ENCODE measurements at regions not wholly inside any gene's neighbourhood (a gene's known extent, or its start where the extent isn't known, plus 50 kb on each side); places are given as distances from the start of the nearest gene placed in this dataset.
"Not testable (repeated sequence)": the region's sequence is repeated elsewhere in the genome, so short reads cannot be mapped to it uniquely, and the experiment has no call there.

DNA sequence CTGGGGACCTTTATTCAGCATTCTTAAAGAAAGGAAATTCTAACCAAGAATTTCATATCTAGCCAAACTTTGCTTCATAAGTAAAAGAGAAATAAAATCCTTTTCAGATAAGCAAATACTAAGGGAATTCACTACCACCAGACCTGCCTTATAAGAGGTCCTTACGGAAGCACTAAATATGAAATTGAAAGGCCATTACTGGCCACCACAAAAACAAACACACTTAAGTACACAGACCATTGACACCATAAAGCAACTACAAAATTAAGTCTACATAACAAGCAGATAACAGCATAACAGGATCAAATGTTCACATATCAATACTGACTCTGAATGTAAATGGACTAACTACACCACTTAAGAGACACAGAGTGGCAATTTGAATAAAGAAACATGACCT is 361.4 kb upstream of the POU5F2 start:
- intact Hi-C loops (cut with DNase I): no loop called here
- DNase-seq (no peak), ATAC-seq (ENCODE audit: poor library complexity) (no peak)

DNA sequence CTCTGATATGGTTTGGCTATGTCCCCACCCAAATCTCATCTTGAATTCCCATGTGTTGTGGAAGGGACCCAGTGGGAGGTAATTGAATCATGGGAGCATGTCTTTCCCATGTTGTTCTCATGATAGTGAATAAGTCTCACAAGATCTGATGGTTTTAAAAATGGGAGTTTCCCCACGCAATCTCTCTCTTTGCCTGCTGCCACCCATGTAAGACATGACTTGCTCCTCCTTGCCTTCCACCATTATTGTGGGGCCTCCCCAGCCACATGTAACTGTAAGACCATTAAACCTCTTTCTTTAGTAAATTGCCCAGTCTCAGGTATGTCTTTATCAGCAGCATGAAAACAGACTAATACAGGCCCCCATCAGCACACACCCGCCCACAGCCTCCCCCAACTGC is 356.0 kb upstream of the POU5F2 start:
- ATAC-seq (ENCODE audit: poor library complexity); DNase-seq; intact Hi-C loops (cut with DNase I): not testable (repeated sequence)

DNA sequence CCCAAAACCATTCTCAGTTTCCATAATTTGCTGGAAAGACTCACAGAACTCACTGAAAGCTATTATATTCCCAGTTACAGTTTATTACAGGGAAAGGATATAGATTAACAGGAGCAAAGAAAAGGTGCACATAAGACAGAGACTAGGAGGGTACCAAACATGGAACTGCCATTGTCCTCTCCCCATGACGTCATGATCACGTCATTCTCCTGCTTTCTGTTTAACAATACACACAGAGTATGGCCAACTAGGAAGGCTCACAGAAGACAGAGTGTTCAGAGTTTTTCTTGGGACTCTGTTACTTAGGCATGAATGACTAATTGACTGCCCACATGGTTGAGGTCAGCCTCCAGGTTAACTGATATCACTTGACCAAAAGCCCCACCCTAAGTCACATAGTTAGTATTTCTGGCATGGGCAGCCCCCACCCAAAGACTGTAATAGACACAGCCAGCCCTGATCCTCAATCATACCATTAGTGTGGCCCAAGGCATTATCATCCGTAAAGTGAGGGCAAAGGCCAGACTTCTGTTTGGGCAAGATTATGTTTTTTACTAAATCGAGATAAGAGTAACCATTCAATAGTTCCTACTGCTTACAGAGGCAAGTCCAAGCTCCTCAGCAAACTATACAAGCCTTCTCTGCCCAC is 353.5 kb upstream of the POU5F2 start:
- DNase-seq: no peak
- no peak for ATAC-seq (ENCODE audit: poor library complexity)
- intact Hi-C loops (cut with DNase I): no loop called here

DNA sequence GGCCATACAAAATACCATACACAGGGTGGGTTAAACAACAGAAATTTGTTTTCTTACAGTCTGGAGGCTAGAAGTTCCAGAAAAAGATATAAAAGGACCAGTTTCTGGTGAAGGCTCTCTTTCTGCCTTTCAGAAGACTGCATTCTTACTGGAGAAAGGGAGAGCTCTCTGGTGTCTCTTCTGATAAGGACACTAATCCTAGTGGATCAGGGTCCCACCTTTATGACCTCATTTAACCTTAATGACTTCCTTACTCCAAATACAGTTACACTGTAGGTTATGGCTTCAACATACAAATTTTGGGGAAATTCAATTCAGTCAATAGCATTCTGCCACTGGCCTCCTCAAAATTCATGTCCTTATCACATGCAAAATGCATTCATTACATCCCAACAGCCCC is 351.9 kb upstream of the POU5F2 start:
- no peak for ATAC-seq (ENCODE audit: poor library complexity)
- no peak for DNase-seq
- intact Hi-C loops (cut with DNase I): no loop called here

DNA sequence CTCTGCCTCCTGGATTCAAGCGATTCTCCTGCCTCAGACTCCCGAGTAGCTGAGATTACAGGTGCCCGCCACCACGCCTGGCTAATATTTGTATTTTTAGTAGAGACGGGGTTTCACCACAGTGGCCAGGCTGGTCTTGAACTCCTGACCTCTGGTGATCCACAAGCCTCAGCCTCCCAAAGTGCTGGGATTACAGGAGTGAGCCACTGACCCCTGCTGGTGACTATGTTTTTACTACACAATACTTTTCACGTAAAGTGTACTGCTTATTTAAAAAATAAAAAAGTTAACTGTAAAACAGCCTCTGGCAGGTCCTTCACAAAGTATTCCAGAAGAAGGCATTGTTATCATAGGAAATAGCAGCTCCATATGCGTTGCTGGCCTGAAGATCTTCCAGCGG is 345.2 kb upstream of the POU5F2 start:
- intact Hi-C loops (cut with DNase I); ATAC-seq (ENCODE audit: poor library complexity); DNase-seq: not testable (repeated sequence)

DNA sequence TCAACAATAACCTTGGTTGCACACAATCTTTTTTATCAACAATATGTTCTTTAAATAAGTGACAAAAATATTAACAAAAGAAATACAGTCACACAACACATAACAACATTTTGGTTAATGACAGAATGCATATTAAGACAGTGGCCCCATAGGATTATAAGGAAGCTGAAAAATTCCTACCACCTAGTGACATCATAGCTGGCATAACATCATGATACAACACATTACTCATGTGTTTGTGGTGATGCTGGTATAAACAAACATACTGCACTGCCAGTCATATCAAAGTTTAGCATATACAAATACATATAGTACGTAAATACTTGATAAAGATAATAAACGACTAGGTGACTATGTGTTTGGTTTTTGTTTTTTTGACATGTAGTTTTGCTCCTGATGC is 344.8 kb upstream of the POU5F2 start:
- no peak for ATAC-seq (ENCODE audit: poor library complexity)
- intact Hi-C loops (cut with DNase I): no loop called here
- DNase-seq: no peak

DNA sequence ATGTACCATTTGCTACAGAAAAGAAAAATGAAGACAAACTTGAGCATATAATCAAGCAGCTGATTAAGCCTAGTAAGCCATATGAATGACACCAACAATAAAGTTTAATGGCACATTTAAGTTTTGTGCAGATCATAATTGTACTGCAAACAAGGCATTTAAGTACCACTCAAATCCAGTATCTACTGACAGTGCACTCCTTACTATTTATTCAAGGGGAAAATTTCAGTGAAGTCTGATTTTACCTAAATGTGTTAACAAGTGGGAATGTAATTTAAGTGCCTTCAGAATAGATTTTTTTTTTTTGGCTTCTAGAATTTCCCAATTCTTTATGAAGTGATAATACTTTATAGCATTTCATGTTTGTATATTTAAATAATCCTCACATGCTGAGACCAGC is 341.0 kb upstream of the POU5F2 start:
- ATAC-seq (ENCODE audit: poor library complexity) (no peak), DNase-seq (no peak)
- intact Hi-C loops (cut with DNase I): no loop called here

DNA sequence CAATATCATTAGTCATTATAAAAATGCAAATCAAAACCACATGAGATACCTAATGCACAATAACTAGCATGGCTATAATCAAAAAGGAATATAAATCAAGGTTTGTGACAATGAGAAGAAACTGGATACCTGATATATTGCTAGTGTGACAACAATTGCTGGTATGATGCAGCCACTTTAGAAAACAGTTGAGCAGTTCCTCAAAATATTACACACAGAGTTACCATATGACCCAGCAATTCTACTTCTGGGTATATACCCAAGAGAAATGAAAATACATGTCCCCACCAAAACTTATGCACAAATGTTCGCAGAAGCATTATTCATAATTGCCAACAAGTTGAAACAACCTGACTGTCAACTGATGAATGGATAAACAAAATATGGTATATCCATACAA is 339.7 kb upstream of the POU5F2 start:
- no peak for ATAC-seq (ENCODE audit: poor library complexity)
- intact Hi-C loops (cut with DNase I): no loop called here
- DNase-seq: no peak

DNA sequence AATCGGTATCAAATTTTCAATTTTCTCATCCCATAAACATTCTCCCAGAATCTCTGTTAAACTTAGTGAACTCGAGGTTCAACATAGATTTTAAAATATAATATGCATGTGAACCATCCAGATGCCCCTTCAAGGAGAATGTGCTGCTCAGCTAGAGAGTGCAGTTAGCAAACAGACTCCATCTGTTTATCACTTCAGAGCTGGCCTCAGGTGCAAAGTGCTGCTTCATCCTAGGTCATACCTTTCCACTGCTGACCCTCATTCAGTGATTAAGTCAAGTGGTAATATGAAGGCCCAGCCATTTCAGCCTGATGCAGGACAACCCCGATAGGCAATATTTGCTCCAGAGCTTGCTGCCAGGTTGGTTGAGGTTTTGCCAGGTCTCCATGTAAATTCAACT is 339.0 kb upstream of the POU5F2 start:
- intact Hi-C loops (cut with DNase I): no loop called here
- DNase-seq (no peak), ATAC-seq (ENCODE audit: poor library complexity) (no peak)

DNA sequence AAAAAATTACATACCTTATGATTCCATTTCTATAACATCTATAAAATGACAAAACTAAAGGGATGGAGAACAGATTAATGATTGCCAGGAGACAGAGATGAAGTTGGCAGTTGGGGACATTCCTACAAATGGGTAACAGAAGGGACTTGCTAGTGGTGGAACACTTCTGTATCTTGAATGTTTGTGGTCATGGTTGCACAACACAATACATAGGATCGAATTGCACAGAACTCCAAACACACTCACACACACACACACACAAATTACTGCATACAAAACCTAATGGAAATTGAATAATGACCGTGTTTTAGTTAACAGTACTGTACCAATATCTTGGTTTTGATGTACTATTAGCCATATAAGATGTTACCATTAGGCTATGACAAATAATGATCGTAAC is 330.7 kb upstream of the POU5F2 start:
- no peak for ATAC-seq (ENCODE audit: poor library complexity)
- DNase-seq: no peak
- intact Hi-C loops (cut with DNase I): no loop called here

DNA sequence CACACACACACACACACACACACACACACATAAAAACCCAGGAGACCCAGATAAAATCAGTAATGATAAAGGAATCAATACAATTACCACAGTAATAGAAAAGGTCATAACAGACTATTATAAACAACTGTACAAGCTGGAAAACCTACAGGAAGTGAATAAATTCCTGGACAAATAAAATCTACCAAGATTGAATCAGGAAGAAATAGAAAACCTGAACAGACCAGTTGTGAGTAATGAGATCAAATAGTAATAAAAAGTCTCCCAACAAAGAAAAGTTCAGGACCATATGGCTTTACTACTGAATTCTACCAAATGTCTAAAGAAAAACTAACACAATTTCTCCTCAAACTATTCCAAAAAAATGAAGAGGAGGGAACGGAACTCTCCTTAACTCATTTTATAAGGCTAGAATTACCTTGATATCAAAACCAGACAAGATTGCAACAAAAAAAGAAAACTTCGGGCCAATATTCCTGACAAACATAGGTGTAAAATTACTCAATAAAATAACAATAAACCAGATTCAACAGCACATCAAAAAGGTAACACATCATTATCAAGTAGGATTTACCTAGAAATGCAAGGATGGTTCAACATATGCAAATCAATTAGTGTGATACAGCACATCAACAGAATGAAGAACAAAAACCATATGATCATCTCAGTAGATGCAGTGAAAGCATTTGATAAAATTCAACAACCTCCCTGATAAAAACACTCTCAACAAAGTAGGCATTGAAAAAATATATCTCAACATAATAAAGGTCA is 325.2 kb upstream of the POU5F2 start:
- DNase-seq: no peak
- no peak for ATAC-seq (ENCODE audit: poor library complexity)
- intact Hi-C loops (cut with DNase I): no loop called here

DNA sequence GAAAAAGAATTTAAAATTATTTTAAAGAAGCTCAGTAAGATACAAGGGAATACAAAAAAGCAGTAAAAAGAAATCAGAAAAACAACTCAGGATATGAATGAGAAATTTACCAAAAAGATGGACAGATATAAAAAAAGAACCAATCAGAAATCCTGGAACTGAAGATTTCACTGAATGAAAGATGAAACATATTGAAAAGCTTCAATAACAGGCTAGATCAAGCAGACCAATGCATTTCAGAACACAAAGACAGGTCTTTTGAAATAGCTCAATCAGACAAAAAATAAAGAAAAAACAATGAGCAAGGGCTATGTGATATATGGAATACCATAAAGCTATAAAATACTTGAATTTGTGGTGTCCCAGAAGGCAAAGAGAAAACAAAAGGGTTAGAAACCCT is 322.6 kb upstream of the POU5F2 start:
- DNase-seq (no peak), ATAC-seq (ENCODE audit: poor library complexity) (no peak)

DNA sequence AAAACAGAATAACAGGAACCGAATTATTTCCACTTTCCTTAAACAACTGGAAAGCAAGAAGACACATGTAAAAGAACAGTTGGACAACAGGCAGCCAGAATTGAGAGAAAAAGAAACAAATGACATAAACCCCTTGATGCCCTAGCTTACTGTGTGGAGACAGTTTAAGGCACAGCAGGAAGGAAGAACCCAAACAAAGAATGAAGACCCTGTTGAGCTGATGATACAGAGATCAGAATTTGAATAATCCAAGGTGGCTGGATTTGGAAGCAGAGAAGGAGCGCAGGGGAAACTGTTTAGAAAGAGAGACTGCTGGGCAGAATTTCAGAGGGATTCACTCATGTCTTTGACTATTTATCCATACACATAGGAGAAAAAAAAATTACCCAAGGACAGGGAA is 316.3 kb upstream of the POU5F2 start:
- no peak for ATAC-seq (ENCODE audit: poor library complexity)
- DNase-seq: no peak
- intact Hi-C loops (cut with DNase I): no loop called here

More for the DNA sequence above, 322.6 kb upstream of the POU5F2 start:
- intact Hi-C loops (cut with DNase I): no loop called here

DNA sequence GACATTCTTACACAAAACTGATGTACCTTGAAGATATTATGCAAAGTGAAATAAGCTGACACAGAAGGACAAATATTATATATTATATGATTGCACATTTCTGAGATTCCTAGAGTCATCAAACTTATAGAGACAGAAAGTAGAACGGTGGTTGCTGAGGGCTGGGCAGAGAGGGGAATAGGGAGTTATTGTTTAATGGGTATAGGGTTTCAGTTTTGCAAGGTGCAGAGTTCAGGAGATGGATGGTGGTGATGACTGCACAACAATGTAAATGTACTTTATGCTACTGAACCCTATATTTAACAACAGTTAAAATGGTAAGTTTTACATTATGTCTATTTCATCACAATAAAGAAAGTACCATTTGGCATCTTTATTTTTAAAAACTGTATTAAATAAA is 315.8 kb upstream of the POU5F2 start:
- DNase-seq (no peak), ATAC-seq (ENCODE audit: poor library complexity) (no peak)
- intact Hi-C loops (cut with DNase I): no loop called here

DNA sequence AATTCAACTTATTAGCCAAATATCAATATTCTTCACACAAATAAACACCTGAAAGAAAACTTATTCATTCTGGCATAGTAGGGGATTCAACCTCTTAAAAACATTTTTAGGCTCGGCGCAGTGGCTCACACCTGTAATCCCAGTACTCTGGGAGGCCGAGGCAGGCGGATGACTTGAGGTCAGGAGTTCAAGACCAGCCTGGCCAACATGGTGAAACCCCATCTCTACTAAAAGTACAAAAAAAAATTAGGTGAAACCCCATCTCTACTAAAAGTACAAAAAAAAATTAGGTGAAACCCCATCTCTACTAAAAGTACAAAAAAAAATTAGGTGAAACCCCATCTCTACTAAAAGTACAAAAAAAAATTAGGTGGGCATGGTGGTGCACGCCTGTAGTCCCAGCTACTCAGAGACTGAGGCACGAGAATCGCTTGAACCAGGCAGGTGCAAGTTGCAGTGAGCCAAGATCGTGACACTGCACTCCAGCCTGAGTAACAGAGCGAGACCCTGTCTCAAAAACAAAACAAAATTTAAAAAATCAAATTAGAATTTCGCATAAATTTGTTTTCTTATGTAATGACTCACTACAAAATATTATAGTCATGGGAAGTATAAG is 308.0 kb upstream of the POU5F2 start:
- intact Hi-C loops (cut with DNase I); DNase-seq; ATAC-seq (ENCODE audit: poor library complexity): not testable (repeated sequence)

DNA sequence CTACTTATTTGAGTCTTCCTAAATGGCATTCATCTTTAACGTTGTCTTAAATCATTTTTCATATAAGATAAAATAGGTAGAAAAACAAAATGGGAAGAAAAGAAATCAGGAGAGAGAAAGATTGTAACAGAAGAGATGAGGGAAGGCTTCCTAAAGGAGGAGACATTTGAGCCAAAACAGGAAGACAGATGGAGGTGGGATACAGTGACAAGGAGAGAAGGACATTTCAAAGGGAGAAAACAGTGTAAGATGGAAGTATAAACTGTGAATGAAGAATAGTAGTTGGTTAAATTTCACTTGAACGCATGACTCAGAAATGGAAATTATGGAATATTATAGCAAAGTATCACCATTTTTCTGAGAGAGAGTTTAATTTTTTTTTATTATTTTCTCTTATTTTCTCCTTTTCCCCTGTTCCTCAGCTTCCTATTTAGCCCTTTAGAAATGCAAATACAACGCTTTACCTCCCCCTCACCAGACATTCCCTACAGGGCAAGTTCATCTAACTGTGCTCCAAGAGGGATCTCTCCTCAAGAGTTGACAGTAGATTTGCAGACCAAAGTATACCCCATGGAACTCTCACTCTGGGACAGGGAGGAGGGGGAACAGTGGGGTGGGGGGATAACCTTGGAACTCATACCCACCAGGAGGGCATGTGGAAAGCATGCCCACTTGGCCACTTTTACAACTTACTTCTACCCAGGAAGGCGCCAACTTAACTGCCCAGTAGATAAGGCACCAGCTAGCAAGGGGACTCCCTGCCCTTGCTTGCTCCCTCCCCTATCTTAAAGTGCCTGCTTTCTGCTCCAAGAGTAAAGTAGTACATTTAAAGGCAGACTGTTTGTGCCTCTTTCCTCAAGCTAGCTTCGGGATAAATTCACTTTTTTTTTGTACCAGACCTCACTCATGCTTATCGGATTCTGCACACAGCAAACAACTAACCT is 304.7 kb upstream of the POU5F2 start:
- intact Hi-C loops (cut with DNase I): no loop called here
- ATAC-seq (ENCODE audit: poor library complexity): no peak
- DNase-seq: no peak

DNA sequence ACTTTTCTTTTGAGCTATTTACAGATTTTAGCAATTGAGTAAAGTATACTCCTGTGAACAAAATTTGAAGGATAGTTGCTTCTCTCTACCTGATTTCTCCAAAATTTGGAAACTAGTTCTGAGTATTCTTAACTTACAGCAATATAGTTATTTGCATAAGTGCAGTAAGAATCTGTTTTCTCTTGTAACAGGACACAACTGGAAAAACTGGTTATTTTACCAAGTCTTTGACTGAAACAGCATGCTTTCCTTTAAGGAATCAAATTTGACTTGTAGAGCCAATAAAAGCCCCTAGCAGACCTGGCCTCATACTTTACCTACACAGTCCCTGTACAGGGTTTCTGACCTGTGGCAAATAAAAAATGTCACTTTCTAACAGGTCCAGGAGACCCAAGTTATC is 301.9 kb upstream of the POU5F2 start:
- intact Hi-C loops (cut with DNase I): no loop called here
- ATAC-seq (ENCODE audit: poor library complexity) (no peak), DNase-seq (no peak)

DNA sequence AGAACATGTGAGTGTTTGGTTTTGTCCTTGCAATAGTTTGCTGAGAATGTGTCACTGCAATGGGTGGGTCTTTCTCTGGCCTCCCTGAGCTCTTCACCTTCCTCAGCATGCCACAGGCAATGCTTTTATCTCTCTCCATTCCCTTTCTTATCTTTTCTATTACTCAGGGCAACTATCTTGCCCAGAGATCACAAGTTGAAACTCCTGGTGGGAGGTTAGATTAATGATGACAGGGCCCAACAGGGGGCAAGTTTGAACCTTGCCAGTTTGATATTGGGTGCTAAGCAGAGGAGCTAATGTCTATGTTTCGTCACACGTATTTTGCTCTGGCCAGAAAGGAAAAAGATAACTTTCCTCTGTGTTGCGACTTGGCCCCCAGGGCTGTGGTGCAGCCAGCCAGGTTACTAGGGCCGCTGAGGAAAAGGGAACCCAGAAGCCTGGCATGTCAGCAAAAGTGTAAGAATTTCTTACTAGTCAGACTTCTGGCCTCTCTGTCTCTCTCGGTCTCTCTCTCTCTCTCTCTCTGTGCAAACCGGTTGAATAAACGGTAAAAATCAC is 299.3 kb upstream of the POU5F2 start:
- intact Hi-C loops (cut with DNase I): no loop called here
- DNase-seq: no peak
- ATAC-seq (ENCODE audit: poor library complexity): no peak

DNA sequence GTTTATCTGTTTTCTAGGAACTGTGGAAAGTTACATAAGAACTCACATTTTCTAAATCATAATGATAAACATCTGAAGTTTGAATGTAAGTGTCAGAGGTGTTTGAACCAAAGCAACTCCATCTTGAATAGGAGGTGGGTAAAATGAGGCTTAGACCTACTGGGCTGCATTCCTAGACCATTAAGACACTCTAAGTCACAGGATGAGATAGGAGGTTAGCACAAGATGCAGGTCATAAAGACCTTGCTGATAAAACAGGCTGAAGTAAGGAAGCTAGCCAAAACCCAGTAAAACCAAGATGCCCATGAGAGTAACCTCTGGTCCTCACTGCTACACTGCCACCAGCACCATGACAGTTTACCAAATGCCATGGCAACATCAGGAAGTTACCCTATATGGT is 297.7 kb upstream of the POU5F2 start:
- ATAC-seq (ENCODE audit: poor library complexity) (no peak), DNase-seq (no peak)

More for the DNA sequence above, 297.7 kb upstream of the POU5F2 start:
- intact Hi-C loops (cut with DNase I): no loop called here
